ENCODE measurements at regions not wholly inside any gene's neighbourhood (a gene's known extent, or its start where the extent isn't known, plus 50 kb on each side); places are given as distances from the start of the nearest gene placed in this dataset.

GRCh38 chr13:112639521-112639920 lies 50.3 kb upstream of the ATP11A start:
- DNase-seq (no peak), ATAC-seq (no peak)
- intact Hi-C loops (cut with DNase I, micrococcal nuclease), result no loop called here

- DNase-seq (no peak), ATAC-seq (no peak)
- intact Hi-C loops (cut with DNase I, micrococcal nuclease), result no loop called here
Observed at GRCh38 chr13:112638919-112639318, 50.9 kb upstream of the ATP11A start.

- DNase-seq (peak in 1 of 2 donors; percentile 24), ATAC-seq (peak; percentile 61)
- intact Hi-C loops (cut with DNase I, micrococcal nuclease), result no loop called here
Observed at GRCh38 chr13:112638157-112638750, 50.3 kb upstream of the TUBGCP3 start.

Measured in left colon (tissue), 2 donors.